HG03378 (cell line): ENCODE measurements at regions not wholly inside any gene's neighbourhood (a gene's known extent, or its start where the extent isn't known, plus 50 kb on each side); places are given as distances from the start of the nearest gene placed in this dataset.

Source experiments
- ATAC-seq: cut with Tn5 transposase; IDR thresholded peaks from one replicate; pipeline ENCODE4 v1.9.1; 2021; ENCODE audit warnings: mild to moderate bottlenecking, moderate library complexity; ENCODE audit not compliant: unreplicated experiment

DNA sequence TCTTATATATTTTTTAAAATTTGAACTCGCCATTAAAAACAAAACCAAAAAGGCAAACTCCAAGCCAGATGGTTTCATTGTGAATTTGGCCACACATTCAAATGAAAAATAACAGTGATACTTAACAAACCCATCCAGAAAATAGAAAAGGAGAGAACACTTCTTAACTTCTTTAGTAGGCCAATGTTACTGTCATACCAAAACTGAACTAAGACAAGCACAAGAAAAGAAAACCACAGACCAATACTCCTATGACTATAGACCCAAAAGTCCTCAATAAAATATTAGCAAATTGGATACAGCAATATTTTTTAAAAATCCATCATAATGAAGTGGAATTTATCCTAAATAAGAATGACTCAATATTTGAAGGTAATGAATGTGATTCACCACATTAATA is 73.5 kb upstream of the ALDH1A3 start:
- ATAC-seq, result no peak

- ATAC-seq, result no peak
These were observed 72.6 kb upstream of the ALDH1A3 start for GRCh38 chr15:100807028-100807427.

DNA sequence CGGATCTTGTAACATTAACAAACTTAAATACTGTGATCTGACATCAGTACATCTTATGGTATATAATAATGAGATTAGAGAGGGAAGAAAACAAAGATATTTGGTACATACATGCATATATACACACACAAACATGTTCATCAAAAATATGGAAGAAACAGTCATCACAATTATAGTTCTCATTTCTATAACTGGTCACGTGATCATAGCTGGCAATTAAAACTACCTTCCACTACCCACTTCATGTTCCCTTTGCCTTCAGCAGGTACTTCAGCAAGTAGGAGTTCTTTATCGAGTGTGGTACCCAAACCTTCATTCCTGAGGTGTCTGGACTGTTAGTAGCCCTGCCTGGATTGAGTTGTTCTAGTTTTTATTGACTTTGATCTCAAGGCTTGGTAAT is 70.9 kb upstream of the ALDH1A3 start:
- ATAC-seq, result no peak

GRCh38 chr15:100809151-100809550 is 70.5 kb upstream of the ALDH1A3 start:
- no peak for ATAC-seq

DNA sequence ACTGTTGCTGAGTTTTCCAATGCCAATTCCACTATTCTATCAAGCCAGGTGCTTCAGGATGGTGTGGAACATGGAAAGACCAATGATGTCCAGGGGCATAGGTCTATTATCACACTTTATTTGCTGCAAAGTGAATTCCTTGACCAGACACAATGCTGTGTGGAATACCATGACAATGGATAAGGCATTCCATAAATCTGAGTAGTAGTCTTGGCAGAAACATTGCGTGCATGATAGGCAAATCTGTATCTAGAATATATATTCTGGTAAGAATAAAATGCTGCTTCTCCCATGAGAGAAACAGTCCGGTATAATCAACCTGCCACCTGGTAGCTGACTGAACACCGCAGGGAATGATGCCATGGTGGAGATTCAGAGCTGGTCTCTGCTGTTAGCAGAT is 70.0 kb upstream of the ALDH1A3 start:
- ATAC-seq, result no peak

GRCh38 chr15:100810229-100810628 is 69.4 kb upstream of the ALDH1A3 start:
- no peak for ATAC-seq

DNA sequence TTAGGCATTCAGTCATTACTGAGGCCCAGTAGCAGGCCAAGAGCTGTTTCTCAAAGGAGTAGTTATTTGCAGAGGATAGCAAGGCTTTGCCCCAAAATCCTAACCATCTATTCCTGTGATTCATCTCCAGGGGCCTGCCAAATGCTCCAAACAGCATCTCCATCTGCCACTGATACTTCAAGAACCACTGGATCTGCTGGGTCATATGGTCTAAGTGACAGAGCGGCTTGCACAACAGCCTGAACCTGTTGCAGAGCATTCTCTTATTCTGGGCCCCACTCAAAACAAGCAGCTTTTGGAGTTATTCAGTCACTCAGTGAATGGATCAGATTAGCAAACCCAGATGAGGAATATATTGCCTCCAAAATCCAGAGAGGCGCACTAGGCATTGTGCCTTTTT is 68.8 kb upstream of the ALDH1A3 start:
- no peak for ATAC-seq

DNA sequence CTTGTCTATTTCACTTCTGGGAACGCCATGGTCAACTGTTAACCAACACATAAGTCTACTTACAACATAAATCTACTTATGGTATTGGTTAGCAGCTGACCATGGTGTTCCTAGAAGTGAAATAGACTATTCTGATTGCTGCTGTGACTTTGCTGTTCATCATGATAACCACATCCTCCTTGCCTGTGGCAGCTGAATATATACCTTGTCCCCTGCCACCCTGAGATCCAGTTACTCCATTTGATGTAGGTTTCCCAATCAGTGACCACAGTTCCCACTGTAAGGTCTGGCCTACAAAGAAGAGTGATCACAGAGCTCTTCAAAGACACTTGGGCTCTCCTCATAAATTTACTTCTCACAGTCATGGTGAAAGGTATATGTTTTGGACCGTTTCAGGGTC is 66.8 kb upstream of the ALDH1A3 start:
- no peak for ATAC-seq

DNA sequence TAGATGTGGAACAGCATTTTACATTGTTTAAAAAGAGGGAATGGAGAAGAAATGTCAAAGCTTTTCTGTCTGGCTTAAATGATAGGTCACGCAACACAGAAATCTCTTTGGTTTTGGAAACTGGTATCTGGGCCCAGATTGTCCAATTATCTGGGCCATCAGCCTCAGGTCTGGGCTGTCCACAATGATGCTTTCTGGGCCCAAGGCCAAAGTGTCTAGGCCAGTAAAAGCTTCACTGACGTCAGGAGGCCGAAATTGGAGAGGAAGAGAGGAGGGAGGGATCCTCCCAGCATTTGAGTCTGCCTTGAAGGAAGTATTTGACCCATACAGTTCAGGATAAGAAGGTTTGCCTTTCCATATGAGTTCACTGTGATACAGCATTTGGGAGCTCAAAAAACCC is 60.7 kb upstream of the ALDH1A3 start:
- ATAC-seq, result no peak

DNA sequence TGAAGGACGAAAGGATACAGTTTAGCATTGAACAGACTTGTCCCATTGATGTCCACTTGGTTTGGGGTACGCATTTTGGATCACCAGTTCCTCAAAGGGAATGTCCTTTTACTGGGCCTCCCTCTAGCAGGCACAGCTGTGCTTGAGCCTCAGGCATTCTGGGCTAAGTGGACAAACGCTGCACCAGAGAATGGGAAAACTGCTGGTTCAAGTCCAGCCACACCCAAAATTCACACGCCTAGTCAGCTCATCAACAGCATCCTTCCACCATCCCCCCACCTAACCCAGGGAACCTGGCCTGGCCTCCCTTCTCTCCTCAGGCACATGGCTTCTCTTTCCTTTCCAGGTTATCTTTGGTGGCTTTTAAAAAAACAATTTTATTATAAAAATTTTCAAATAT is 59.1 kb upstream of the ALDH1A3 start:
- no peak for ATAC-seq

- no peak for ATAC-seq
These were observed 58.3 kb upstream of the ALDH1A3 start for GRCh38 chr15:100821327-100821726.

- ATAC-seq, result no peak
These were observed 55.4 kb upstream of the ALDH1A3 start for GRCh38 chr15:100824211-100824610.

- ATAC-seq, result no peak
These were observed 50.2 kb upstream of the ALDH1A3 start for GRCh38 chr15:100829457-100829856.
